ENCODE measurements at regions not wholly inside any gene's neighbourhood (a gene's known extent, or its start where the extent isn't known, plus 50 kb on each side); places are given as distances from the start of the nearest gene placed in this dataset.

- Histone ChIP-seq H3K4me1 (no peaks in the 10 kb centered on the region), H3K27me3 (no peaks in the 10 kb centered on the region), H3K27ac (no peak overlapping the region), H3K9me3 (no peaks in the 10 kb centered on the region), H3K36me3 (no peaks in the 10 kb centered on the region), H3K4me3 (no peak overlapping the region)
- DNase-seq, result no peak
- WGBS, 2 donors, result 82 to 95% methylated on average over 2 of the region's 2 CpGs
- ATAC-seq (ENCODE audit: low FRiP score in 2 of 2), result no peak
- no peak for TF ChIP-seq EP300 (IDR thresholded peaks at IDR 0.05)
- TF ChIP-seq, protein P1, sequence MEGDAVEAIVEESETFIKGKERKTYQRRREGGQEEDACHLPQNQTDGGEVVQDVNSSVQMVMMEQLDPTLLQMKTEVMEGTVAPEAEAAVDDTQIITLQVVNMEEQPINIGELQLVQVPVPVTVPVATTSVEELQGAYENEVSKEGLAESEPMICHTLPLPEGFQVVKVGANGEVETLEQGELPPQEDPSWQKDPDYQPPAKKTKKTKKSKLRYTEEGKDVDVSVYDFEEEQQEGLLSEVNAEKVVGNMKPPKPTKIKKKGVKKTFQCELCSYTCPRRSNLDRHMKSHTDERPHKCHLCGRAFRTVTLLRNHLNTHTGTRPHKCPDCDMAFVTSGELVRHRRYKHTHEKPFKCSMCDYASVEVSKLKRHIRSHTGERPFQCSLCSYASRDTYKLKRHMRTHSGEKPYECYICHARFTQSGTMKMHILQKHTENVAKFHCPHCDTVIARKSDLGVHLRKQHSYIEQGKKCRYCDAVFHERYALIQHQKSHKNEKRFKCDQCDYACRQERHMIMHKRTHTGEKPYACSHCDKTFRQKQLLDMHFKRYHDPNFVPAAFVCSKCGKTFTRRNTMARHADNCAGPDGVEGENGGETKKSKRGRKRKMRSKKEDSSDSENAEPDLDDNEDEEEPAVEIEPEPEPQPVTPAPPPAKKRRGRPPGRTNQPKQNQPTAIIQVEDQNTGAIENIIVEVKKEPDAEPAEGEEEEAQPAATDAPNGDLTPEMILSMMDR (IDR thresholded peaks at IDR 0.05), result no peak
- no peak for TF ChIP-seq POLR2AphosphoS5 (IDR thresholded peaks at IDR 0.05)
- TF ChIP-seq POLR2A (IDR thresholded peaks at IDR 0.05), result no peak
Observed at GRCh38 chr10:130888493-130888892, 423.0 kb downstream of the TCERG1L start.

DNA sequence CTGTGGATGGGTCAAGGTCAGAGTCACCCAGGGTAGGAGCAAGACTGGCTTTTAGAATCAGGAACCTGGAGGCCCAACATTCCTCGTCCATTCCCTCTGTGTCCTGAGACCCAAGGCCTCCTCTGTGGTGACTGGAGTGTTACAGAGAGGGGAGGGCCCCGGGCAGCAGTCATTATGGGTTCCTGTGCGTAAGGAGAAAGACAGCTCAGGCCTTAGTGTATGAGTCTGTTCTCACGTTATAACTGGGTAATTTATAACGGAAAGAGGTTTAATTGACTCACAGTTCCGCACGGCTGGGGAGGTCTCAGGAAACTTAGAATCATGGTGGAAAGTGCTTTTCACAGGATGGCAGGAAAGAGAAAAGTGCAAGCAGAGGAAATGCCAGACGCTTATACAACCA is 422.3 kb downstream of the TCERG1L start:
- 69 to 74% methylated on average over 8 of the region's 8 CpGs for WGBS, 2 donors
- DNase-seq, result no peak
- Histone ChIP-seq H3K27ac (no peak overlapping the region), H3K4me1 (no peaks in the 10 kb centered on the region), H3K9me3 (no peaks in the 10 kb centered on the region), H3K27me3 (no peaks in the 10 kb centered on the region), H3K36me3 (no peaks in the 10 kb centered on the region), H3K4me3 (no peak overlapping the region)
- no peak for ATAC-seq (ENCODE audit: low FRiP score in 2 of 2)
- TF ChIP-seq POLR2A (IDR thresholded peaks at IDR 0.05) (no peak), EP300 (IDR thresholded peaks at IDR 0.05) (no peak), POLR2AphosphoS5 (IDR thresholded peaks at IDR 0.05) (no peak)
- TF ChIP-seq, protein P1 (IDR thresholded peaks at IDR 0.05), result no peak

DNA sequence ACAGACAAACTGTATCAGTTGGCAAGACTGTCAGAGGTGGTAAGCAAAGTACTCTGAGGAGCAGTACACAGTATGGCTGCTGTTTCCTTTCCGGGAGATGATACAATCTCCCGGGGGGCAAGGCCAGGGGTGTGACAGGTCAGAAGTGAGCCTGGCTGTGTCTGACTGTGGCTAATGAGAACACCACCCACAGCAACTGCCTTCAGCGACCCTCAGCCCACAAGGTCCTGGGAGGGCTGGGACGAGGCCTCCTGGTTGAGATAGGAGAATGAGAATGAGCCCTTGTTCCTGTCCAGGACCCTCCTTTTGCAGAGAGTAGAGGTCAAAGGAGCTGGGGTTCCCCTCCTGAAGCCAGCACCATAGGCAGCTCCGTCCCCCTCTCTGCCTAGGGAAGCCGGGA is 421.7 kb downstream of the TCERG1L start:
- no peak for DNase-seq
- WGBS, 2 donors, result 61 to 73% methylated on average over 6 of the region's 6 CpGs
- Histone ChIP-seq H3K9me3 (no peaks in the 10 kb centered on the region), H3K36me3 (no peaks in the 10 kb centered on the region), H3K4me3 (no peak overlapping the region), H3K27me3 (no peaks in the 10 kb centered on the region), H3K4me1 (no peaks in the 10 kb centered on the region), H3K27ac (no peak overlapping the region)
- ATAC-seq (ENCODE audit: low FRiP score in 2 of 2), result no peak
- TF ChIP-seq, protein P1 (IDR thresholded peaks at IDR 0.05), result no peak
- TF ChIP-seq POLR2AphosphoS5 (IDR thresholded peaks at IDR 0.05) (no peak), EP300 (IDR thresholded peaks at IDR 0.05) (no peak), POLR2A (IDR thresholded peaks at IDR 0.05) (no peak)

DNA sequence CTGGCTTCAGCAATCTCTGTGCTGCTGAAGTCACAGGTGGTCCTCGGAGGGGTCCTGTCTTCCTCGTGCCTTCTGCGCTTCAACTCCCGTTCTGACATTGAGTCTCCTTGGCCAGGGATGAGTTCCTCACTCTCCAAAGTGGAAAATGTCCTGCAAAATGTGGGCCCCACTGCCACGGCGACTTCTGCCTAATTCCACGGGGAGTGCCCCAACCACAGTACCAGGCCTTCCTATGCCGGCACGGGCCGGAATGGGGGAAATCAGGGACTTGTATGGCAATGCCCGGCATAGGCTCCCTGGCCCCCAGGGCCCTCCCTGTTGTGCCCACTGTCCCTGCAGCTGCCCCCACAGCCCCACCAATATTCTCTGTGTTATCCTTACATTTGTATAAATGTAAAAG is 420.5 kb downstream of the TCERG1L start:
- Histone ChIP-seq H3K4me3 (no peak overlapping the region), H3K9me3 (no peaks in the 10 kb centered on the region), H3K27ac (no peak overlapping the region), H3K27me3 (no peaks in the 10 kb centered on the region), H3K36me3 (no peaks in the 10 kb centered on the region), H3K4me1 (no peaks in the 10 kb centered on the region)
- ATAC-seq (ENCODE audit: low FRiP score in 2 of 2) (no peak), DNase-seq (no peak)
- WGBS, 2 donors, result 86 to 87% methylated on average over 7 to 11 of the region's 11 CpGs
- TF ChIP-seq EP300 (IDR thresholded peaks at IDR 0.05) (no peak), POLR2A (IDR thresholded peaks at IDR 0.05) (no peak)

- DNase-seq, result no peak
- 43 to 49% methylated on average over 7 of the region's 7 CpGs for WGBS, 2 donors
Observed at GRCh38 chr10:130894471-130894870, 417.1 kb downstream of the TCERG1L start.

More at GRCh38 chr10:130894471-130894870, 417.1 kb downstream of the TCERG1L start:
- ATAC-seq (ENCODE audit: low FRiP score in 2 of 2), result no peak
- TF ChIP-seq EP300 (IDR thresholded peaks at IDR 0.05), result no peak
- TF ChIP-seq, protein P1 (IDR thresholded peaks at IDR 0.05), result no peak
- TF ChIP-seq POLR2A (IDR thresholded peaks at IDR 0.05), result no peak
- no peak for TF ChIP-seq POLR2AphosphoS5 (IDR thresholded peaks at IDR 0.05)
- Histone ChIP-seq H3K27me3 (no peaks in the 10 kb centered on the region), H3K27ac (no peak overlapping the region), H3K36me3 (no peaks in the 10 kb centered on the region), H3K9me3 (no peaks in the 10 kb centered on the region), H3K4me3 (no peak overlapping the region), H3K4me1 (no peaks in the 10 kb centered on the region)
